Liver (tissue), 8 donors: ENCODE measurements at regions not wholly inside any gene's neighbourhood (a gene's known extent, or its start where the extent isn't known, plus 50 kb on each side); places are given as distances from the start of the nearest gene placed in this dataset.

Experiments
- DNase-seq: peaks from one replicate; pipeline ENCODE4 v3.0.0-alpha.2; 2017; ENCODE audit warnings: low spot score
- H3K27ac ChIP-seq, 2 donors: one replicate each; pipeline ENCODE4 v1.7.0; 2013; ENCODE audit warnings: inconsistent platforms in 2 of 2, low read length in 2 of 2, control low read depth in 1 of 2, low read depth in 1 of 2, mild to moderate bottlenecking in 1 of 2
- H3K27me3 ChIP-seq, 4 donors: one replicate each; pipeline versions ENCODE4 v1.6.1 to v1.7.0; 2013; ENCODE audit warnings: low read length in 3 of 4, inconsistent platforms in 1 of 4, mild to moderate bottlenecking in 1 of 4, moderate library complexity in 1 of 4; ENCODE audit not compliant: control insufficient read depth in 4 of 4, insufficient read depth in 4 of 4
- H3K36me3 ChIP-seq, 4 donors: one replicate each; pipeline versions ENCODE4 v1.6.1 to v1.7.0; 2013; ENCODE audit warnings: low read length in 3 of 4, mild to moderate bottlenecking in 3 of 4, low read depth in 1 of 4, moderate library complexity in 1 of 4; ENCODE audit not compliant: control insufficient read depth in 4 of 4, insufficient read depth in 3 of 4
- H3K4me1 ChIP-seq, 4 donors: one replicate each; pipeline versions ENCODE4 v1.6.1 to v1.7.0; 2013; ENCODE audit warnings: low read length in 3 of 4, mild to moderate bottlenecking in 3 of 4, moderate library complexity in 1 of 4; ENCODE audit not compliant: control insufficient read depth in 4 of 4, insufficient read depth in 4 of 4
- H3K4me3 ChIP-seq, 3 donors: one replicate each; pipeline versions ENCODE4 v1.6.1 to v1.7.0; 2013; ENCODE audit warnings: low read length in 3 of 3, control low read depth in 1 of 3, low read depth in 1 of 3, mild to moderate bottlenecking in 1 of 3
- H3K9ac ChIP-seq, 2 donors: one replicate each; pipeline ENCODE4 v1.7.0; 2013; ENCODE audit warnings: low read length in 2 of 2, mild to moderate bottlenecking in 2 of 2, moderate library complexity in 2 of 2, control low read depth in 1 of 2, low read depth in 1 of 2
- H3K9me3 ChIP-seq, 4 donors: one replicate each; pipeline versions ENCODE4 v1.6.1 to v1.7.0; 2013; ENCODE audit warnings: low read length in 3 of 4; ENCODE audit not compliant: control insufficient read depth in 4 of 4
- ATF3 ChIP-seq: IDR thresholded peaks from 2 replicates; pipeline ENCODE4 v1.6.1; 2016; ENCODE audit warnings: antibody characterized with exemption
- CTCF ChIP-seq: fragments of 150-350 bp; IDR thresholded peaks from 2 replicates; pipeline ENCODE4 v1.5.1; 2017; ENCODE audit warnings: improper control_type of control experiment, low read depth, low read length; ENCODE audit not compliant: missing input control
- EGR1 ChIP-seq, 2 donors: IDR thresholded peaks; 2 replicates each; pipeline ENCODE4 v1.6.1; 2016 to 2018; ENCODE audit warnings: antibody characterized with exemption in 2 of 2, low read depth in 2 of 2
- FOXA1 ChIP-seq: IDR thresholded peaks from 2 replicates; pipeline ENCODE4 v1.6.1; 2016; ENCODE audit warnings: antibody characterized with exemption
- FOXA2 ChIP-seq: IDR thresholded peaks from 2 replicates; pipeline ENCODE4 v1.6.1; 2016; ENCODE audit warnings: antibody characterized with exemption
- GABPA ChIP-seq, 2 donors: IDR thresholded peaks in 1 of 2; conservative IDR thresholded peaks in 1 of 2; 2 replicates each; pipeline ENCODE4 v1.6.1; 2016; ENCODE audit warnings: antibody characterized with exemption in 2 of 2, mild to moderate bottlenecking in 1 of 2, moderate library complexity in 1 of 2
- HNF4A ChIP-seq, 2 donors: conservative IDR thresholded peaks; 2 replicates each; pipeline ENCODE4 v1.6.1; 2016; ENCODE audit warnings: antibody characterized with exemption in 2 of 2, mild to moderate bottlenecking in 2 of 2
- HNF4G ChIP-seq: IDR thresholded peaks from 2 replicates; pipeline ENCODE4 v1.6.1; 2016; ENCODE audit warnings: antibody characterized with exemption
- JUND ChIP-seq, 2 donors: IDR thresholded peaks; 2 replicates each; pipeline ENCODE4 v1.6.1; 2016; ENCODE audit warnings: antibody characterized with exemption in 2 of 2
- MAX ChIP-seq: IDR thresholded peaks from 2 replicates; pipeline ENCODE4 v1.6.1; 2016; ENCODE audit warnings: antibody characterized with exemption
- NR2F2 ChIP-seq: IDR thresholded peaks from 2 replicates; pipeline ENCODE4 v1.6.1; 2016; ENCODE audit warnings: antibody characterized with exemption
- RAD21 ChIP-seq, 2 donors: IDR thresholded peaks; 2 replicates each; pipeline ENCODE4 v1.6.1; 2016; ENCODE audit warnings: antibody characterized with exemption in 2 of 2, mild to moderate bottlenecking in 2 of 2
- RXRA ChIP-seq, 2 donors: IDR thresholded peaks; 2 replicates each; pipeline ENCODE4 v1.6.1; 2017 to 2018; ENCODE audit warnings: antibody characterized with exemption in 2 of 2, mild to moderate bottlenecking in 1 of 2
- SP1 ChIP-seq: IDR thresholded peaks from 2 replicates; pipeline ENCODE4 v1.6.1; 2018; ENCODE audit warnings: antibody characterized with exemption, mild to moderate bottlenecking
- TAF1 ChIP-seq: conservative IDR thresholded peaks from 2 replicates; pipeline ENCODE4 v1.6.1; 2016; ENCODE audit warnings: antibody characterized with exemption, mild to moderate bottlenecking
- ZBTB33 ChIP-seq: IDR thresholded peaks from 2 replicates; pipeline ENCODE4 v1.6.1; 2016; ENCODE audit warnings: antibody characterized with exemption
- WGBS: extraction: QIAGEN DNeasy Blood & Tissue Kit; methylation state at CpG from one replicate; pipeline ENCODE4 v1.1.7; 2013; 5-methylcytosine and 5-hydroxymethylcytosine counted together
- TF ChIP-seq, protein P1 (sequence below): IDR thresholded peaks from 2 replicates; pipeline ENCODE4 v1.6.1; 2016; ENCODE audit warnings: antibody characterized with exemption, mild to moderate bottlenecking
- donor health status: healthy.
- donor health status: healthy.
- donor health status: healthy.
- donor health status: healthy.
- donor health status: healthy.

- Histone ChIP-seq H3K9ac (no peak overlapping the region), H3K4me1 (no peaks in the 10 kb centered on the region), H3K36me3 (no peaks in the 10 kb centered on the region), H3K9me3 (no peaks in the 10 kb centered on the region), H3K4me3 (no peak overlapping the region), H3K27ac (no peak overlapping the region), H3K27me3 (no peaks in the 10 kb centered on the region)
- no peak for TF ChIP-seq NR2F2
- no peak for TF ChIP-seq FOXA2
- TF ChIP-seq MAX = no peak
- no peak for TF ChIP-seq TAF1
- no peak for TF ChIP-seq JUND (IDR thresholded peaks at IDR 0.05)
- no peak for TF ChIP-seq EGR1 (IDR thresholded peaks at IDR 0.05; ENCODE audit: low read depth in 2 of 2)
- TF ChIP-seq, protein P1, sequence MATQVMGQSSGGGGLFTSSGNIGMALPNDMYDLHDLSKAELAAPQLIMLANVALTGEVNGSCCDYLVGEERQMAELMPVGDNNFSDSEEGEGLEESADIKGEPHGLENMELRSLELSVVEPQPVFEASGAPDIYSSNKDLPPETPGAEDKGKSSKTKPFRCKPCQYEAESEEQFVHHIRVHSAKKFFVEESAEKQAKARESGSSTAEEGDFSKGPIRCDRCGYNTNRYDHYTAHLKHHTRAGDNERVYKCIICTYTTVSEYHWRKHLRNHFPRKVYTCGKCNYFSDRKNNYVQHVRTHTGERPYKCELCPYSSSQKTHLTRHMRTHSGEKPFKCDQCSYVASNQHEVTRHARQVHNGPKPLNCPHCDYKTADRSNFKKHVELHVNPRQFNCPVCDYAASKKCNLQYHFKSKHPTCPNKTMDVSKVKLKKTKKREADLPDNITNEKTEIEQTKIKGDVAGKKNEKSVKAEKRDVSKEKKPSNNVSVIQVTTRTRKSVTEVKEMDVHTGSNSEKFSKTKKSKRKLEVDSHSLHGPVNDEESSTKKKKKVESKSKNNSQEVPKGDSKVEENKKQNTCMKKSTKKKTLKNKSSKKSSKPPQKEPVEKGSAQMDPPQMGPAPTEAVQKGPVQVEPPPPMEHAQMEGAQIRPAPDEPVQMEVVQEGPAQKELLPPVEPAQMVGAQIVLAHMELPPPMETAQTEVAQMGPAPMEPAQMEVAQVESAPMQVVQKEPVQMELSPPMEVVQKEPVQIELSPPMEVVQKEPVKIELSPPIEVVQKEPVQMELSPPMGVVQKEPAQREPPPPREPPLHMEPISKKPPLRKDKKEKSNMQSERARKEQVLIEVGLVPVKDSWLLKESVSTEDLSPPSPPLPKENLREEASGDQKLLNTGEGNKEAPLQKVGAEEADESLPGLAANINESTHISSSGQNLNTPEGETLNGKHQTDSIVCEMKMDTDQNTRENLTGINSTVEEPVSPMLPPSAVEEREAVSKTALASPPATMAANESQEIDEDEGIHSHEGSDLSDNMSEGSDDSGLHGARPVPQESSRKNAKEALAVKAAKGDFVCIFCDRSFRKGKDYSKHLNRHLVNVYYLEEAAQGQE = no peak
- no peak for TF ChIP-seq RXRA (IDR thresholded peaks at IDR 0.05)
- no peak for TF ChIP-seq ZBTB33
- no peak for TF ChIP-seq SP1
- TF ChIP-seq CTCF = no peak
- no peak for TF ChIP-seq RAD21 (IDR thresholded peaks at IDR 0.05)
- no peak for TF ChIP-seq HNF4G
- TF ChIP-seq GABPA (IDR thresholded peaks at IDR 0.05 in 1 of 2, conservative IDR thresholded peaks at IDR 0.05 in 1 of 2) = no peak
- TF ChIP-seq ATF3 = no peak
- no peak for DNase-seq
- WGBS = 59% methylated on average over 2 of the region's 2 CpGs
These were observed 320.1 kb upstream of the VCX start for GRCh38 chrX:7522860-7523259.

DNA sequence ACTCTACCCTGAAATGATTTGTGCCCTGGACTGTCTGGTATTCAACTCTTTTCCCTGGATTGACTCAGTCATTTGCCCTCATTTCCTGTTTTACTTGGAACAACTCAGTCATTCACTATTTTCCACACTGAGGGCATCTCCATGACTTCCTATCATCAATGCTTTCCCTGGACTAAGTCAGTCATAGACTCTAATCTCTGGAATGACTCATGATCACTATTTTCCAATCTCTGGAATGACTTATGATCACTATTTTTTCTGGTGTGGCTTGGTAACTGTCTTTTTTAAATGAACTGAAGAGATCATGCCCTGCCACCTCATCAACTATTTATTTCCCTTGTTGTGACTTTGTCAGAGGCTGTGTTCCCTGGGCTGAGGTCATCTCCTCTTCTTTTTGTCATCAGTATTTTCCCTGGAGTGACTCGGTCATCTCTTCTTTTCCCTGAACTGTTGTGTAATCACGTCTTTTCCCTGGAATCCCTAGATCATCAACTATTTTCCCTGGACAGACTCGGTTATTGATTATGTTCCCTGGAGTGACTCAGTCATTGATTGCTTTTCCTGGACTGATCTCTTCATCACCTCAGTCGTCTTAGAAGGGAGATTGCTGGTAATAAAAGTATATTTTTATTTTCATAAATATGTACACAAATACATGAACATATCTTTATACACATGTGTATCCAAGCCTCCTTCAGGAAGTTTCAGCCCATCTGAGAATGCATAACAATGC, 327.1 kb upstream of the VCX start:
- WGBS = 57% methylated on average over 4 of the region's 4 CpGs
- TF ChIP-seq GABPA (IDR thresholded peaks at IDR 0.05 in 1 of 2, conservative IDR thresholded peaks at IDR 0.05 in 1 of 2) (no peak), SP1 (no peak), FOXA2 (no peak), RXRA (IDR thresholded peaks at IDR 0.05) (no peak), HNF4A (conservative IDR thresholded peaks at IDR 0.05) (no peak), FOXA1 (no peak), JUND (IDR thresholded peaks at IDR 0.05) (no peak), RAD21 (IDR thresholded peaks at IDR 0.05) (no peak)
- Histone ChIP-seq H3K9ac (no peak overlapping the region), H3K4me3 (no peak overlapping the region), H3K9me3 (peaks cover 0 to 2% (median 0%) of the 10 kb centered on the region in 4 donors), H3K27ac (no peak overlapping the region), H3K27me3 (no peaks in the 10 kb centered on the region), H3K36me3 (no peaks in the 10 kb centered on the region), H3K4me1 (no peaks in the 10 kb centered on the region)
- no peak for DNase-seq
